T47D (cell line): ENCODE measurements at regions not wholly inside any gene's neighbourhood (a gene's known extent, or its start where the extent isn't known, plus 50 kb on each side); places are given as distances from the start of the nearest gene placed in this dataset.

Source experiments
- DNase-seq, 2 experiments: peaks; one replicate each; pipeline versions ENCODE4 v3.0.0 to v3.0.0-alpha.2; 2011 to 2012; ENCODE audit warnings: low read depth in 1 of 2, low spot score in 1 of 2
- JUND ChIP-seq: IDR thresholded peaks from 2 replicates; pipeline ENCODE4 v1.6.1; 2012; ENCODE audit warnings: low read depth
- in situ Hi-C: cut with HindIII; loops from 2 replicates; pipeline ENCODE4 v1.10.0; 2016; ENCODE audit warnings: low sequenced_read_pairs, low pct_unique_long_range_greater_than_20kb

DNA sequence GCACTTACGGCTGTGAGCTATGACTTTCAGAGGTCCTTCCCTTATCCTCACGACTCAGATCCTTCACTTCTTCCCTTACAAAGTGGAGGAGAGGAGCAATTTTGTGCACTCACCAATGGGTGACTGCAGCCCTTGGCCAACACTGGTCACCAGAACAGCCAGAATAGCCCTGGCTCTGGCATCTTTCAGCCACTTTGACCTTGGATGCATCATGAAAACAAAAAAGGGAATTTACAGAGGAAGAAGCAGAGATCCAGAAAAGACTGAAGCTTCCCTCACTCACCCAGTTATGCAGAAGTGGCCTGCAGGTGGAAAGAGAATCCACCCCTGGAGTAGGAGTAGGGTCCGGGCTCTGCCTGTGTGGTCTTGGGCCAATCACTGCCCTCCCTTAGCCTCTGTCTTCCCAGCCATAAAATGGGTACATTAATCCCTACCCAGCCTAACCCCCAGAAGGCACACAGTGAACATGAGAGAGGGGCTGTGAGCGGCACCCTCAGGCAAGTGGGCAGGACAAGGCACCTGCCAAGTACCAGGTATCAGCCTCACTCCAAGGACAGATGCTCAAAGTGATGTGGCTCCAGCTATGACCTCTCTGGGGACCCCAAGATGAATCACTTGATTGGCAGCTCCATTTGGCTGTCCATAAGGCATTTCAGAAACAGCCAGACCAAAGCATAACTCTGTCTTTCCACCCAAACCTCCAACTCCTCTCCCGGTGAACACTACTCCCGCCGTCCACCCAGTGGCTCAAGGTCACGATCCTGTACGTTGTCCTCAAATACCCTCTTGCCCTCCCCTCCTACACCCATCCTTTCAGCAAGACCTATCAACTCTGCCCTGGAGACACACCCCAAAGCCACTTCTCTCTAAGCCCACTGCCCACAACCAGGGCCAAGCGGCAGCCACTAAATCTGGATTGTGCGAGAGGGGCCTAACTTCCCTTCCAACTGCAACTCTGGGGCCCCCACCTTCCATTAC lies 129.8 kb upstream of the ZMIZ1 start:
- no peak for DNase-seq
- TF ChIP-seq JUND = no peak
- in situ Hi-C loops = no loop called here

DNA sequence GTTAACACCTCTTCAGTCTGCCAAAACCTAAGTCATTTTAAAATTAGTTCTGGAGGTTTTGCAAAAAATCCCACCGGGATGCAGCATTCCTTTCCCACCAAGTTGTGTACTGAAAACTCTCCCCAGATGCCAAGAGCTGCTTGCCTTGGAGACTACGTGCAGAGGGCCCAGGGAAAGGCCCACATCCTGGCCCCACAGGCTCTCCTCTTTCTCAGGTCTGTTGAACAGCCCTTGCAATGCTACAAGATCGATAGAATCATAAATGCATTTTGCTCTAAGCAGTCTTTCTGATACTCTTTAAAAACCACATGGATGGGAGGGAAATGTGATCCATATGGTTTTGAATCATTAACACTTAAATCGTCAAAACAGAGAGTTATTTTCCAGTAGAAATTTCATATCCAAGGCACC lies 126.7 kb upstream of the ZMIZ1 start:
- in situ Hi-C loops = no loop called here
- DNase-seq = no peak
- TF ChIP-seq JUND = no peak

DNA sequence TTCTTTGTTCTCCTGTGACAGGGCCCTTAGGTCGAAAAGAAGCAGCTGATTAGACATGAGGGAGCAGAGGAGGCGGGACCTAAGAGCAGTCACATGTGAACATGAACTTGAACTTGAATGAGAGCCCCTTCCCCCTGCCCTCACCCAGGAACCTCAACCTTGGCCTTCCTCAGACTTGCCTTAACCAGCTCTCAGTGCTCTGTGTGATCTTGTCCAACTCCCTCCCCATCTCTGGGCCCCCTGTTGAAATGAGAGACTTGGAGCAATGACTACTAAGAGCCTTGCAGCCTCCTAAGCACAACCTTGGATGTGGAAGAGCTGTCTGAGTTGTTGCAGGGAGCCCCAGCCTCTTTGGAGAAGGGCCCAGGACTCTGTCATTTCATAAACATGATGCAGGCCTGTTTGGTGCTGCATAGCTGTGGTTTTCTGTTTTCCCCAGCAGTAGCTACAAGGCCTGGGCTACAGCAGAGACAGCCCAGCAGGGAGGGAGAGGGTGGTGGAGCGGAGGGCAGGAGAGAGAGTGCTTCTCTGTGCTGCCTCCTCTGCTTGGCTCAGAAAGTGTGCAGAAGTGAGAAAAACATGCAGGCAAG lies 123.9 kb upstream of the ZMIZ1 start:
- DNase-seq = no peak
- TF ChIP-seq JUND = no peak
- in situ Hi-C loops = no loop called here

- in situ Hi-C loops = no loop called here
- TF ChIP-seq JUND = no peak
- no peak for DNase-seq
Observed at GRCh38 chr10:78945838-78946237, 122.9 kb upstream of the ZMIZ1 start.

- TF ChIP-seq JUND = no peak
- peak in 1 of 2 experiments; percentile 54 for DNase-seq
- in situ Hi-C loops = no loop called here
Observed at GRCh38 chr10:78947226-78947625, 121.5 kb upstream of the ZMIZ1 start.

- DNase-seq = no peak
- in situ Hi-C loops = no loop called here
- no peak for TF ChIP-seq JUND
Observed at GRCh38 chr10:78947733-78948132, 121.0 kb upstream of the ZMIZ1 start.

DNA sequence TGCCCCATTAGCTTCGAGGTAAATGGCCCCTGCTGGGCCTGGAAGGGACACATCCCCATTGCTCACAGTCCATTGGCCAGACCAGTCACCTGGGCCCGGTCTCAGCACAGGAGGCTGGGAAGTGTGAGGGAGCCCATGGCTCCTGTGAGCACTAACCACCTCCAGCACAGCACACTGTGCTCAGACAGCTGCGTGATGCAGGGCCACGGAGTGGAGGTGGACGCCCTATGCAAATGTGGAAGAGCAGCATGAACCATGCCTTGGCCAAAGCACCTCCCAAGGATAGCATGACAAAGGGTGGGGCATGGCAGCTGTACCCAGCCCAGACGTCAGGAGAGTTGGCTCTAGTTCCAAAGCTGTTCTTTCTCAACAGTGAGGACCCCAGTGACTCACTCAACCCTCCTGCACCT lies 120.1 kb upstream of the ZMIZ1 start:
- no peak for DNase-seq
- no peak for TF ChIP-seq JUND
- in situ Hi-C loops = no loop called here

GRCh38 chr10:78950656-78951587 lies 117.8 kb upstream of the ZMIZ1 start:
- no peak for TF ChIP-seq JUND
- no peak for DNase-seq
- in situ Hi-C loops = no loop called here

- no peak for DNase-seq
- in situ Hi-C loops = no loop called here
- TF ChIP-seq JUND = no peak
Observed at GRCh38 chr10:78952030-78952429, 116.7 kb upstream of the ZMIZ1 start.

DNA sequence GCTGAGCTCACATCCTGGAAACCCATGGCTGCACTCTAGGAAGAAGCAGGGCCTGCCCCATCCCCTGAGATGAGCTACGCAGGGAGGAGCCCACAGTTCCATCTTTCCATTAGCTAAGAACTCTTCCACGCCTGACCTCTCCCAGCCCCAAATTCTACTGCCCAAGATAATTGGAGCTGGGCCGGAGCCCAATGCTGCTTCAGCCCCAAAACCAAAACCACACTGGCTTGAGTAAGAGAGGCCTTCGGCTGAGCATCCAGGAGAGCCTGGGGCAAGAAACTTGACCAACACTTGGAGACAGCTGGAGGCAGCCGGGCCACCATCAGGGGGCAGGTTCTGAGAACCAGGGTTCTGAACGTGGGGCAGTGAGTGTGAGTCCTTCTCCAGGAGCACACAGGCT lies 116.1 kb upstream of the ZMIZ1 start:
- in situ Hi-C loops = no loop called here
- DNase-seq = no peak
- no peak for TF ChIP-seq JUND

GRCh38 chr10:78953113-78953798 lies 115.5 kb upstream of the ZMIZ1 start:
- in situ Hi-C loops = no loop called here
- no peak for DNase-seq
- no peak for TF ChIP-seq JUND

DNA sequence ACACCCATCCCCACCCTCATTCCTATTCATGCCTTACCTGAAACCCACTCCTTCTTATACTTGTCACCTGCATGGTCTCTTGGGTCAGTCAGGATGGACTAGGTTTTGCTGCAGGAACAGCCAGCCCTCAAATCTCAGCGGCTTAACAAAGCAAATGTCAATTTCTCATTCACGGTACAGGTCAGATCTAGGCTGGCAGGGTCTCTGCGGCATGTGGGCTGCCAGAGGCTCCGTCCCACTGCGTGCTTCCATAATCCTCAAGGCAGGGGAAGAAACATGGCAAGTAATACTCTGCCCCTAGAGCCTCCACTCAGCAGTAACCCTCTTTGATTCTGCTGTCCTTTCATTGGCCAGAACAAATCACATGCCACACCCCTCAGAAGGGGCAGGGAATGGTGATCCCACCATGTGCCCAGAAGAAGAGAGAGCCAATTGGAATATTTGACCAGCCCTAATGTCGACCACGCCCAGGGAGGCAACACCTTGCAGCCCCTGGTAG lies 114.9 kb upstream of the ZMIZ1 start:
- DNase-seq = no peak

More for the DNA sequence above, 114.9 kb upstream of the ZMIZ1 start:
- in situ Hi-C loops = no loop called here
- no peak for TF ChIP-seq JUND
